NCI-H69 (cell line): ENCODE measurements at regions not wholly inside any gene's neighbourhood (a gene's known extent, or its start where the extent isn't known, plus 50 kb on each side); places are given as distances from the start of the nearest gene placed in this dataset.
A peak's percentile ranks its signal among the peaks of the same experiment; 100 is the strongest.

Experiments
- DNase-seq: peaks from one replicate; lab custom pipeline; 2025; lab: John Stamatoyannopoulos, UW

- no peak for DNase-seq
These were observed 206.3 kb downstream of the UNC5CL start for GRCh38 chr6:40832691-40833090.

DNA sequence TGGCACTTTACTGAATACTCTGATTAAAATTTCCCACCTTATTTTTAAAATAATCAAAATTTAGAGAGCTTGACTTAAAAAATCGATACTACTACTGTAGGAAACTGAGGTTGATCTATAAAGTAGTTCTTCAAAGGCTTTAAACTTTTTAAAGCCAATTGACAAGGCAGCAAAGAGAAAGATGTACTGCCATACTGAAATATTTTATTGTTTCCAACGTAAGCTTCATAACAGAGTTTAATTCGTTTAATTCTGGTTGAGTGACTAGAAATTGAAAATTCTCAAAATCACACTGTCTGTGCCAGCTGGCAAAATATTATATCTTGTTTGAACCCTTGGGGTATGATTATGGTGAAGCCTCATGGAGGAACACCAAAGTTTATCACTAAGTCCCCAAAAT, 207.6 kb downstream of the UNC5CL start:
- DNase-seq, result no peak

GRCh38 chr6:40825102-40825501, 213.9 kb downstream of the UNC5CL start:
- no peak for DNase-seq

DNA sequence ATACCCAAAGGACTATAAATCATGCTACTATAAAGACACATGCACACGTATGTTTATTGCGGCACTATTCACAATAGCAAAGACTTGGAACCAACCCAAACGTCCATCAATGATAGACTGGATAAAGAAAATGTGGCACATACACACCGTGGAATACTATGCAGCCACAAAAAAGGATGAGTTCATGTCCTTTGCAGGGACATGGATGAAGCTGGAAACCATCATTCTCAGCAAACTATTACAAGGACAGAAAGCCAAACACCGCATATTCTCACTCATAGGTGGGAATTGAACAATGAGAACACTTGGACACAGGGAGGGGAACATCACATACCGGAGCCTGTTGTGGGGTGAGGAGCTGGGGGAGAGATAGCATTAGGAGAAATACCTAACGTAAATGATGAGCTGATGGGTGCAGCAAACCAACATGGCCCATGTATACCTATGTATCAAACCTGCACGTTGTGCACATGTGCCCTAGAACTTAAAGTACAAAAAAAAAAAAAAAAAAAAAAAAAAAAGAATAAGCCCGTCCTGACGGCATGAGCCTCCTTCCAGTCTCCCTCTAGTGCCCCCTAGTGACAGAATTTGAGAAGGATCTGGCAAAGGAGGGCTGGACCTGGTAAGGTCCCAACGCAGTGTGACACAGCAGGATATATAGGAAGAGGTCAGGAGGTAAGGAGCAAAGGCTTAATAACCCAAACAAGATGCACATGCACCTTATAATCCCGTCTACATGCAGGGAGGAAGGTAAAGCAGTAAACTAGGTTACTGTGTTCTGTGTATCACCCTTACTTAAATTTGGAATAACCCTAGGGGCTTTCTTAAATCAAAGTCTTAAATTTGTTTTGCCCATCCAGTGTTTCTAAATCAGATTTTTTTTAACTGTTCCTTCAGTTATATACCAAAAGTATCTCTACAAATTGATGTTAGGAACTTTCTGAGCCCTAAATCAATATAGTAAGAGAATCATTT, 214.8 kb downstream of the UNC5CL start:
- peak; percentile 82 for DNase-seq

GRCh38 chr6:40822619-40823018, 216.4 kb downstream of the UNC5CL start:
- peak; percentile 12 for DNase-seq

GRCh38 chr6:40819182-40819834, 219.7 kb downstream of the UNC5CL start:
- no peak for DNase-seq

GRCh38 chr6:40817369-40817768, 221.7 kb downstream of the UNC5CL start:
- DNase-seq, result no peak

GRCh38 chr6:40816601-40817000, 222.4 kb downstream of the UNC5CL start:
- no peak for DNase-seq

GRCh38 chr6:40815731-40816130, 223.3 kb downstream of the UNC5CL start:
- no peak for DNase-seq

DNA sequence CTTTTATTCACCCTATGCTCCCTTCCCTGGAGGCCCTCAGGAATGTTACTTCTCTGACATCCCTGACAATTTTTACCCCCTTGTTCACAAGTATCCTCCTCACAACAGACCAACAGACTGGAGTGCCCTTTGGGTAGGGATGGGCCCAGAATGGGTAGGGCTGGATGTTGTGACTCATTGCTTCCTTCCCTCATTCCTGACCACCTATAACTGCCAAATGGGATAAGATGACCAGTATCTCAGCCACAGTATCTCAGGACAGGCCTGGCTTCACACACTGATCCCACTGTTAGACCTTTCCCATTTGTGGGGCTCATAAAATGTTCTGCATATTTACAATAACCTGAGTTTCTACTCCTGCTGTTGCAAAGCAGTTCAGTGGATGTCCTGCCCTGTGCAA, 223.0 kb upstream of the LRFN2 start:
- DNase-seq, result no peak

DNA sequence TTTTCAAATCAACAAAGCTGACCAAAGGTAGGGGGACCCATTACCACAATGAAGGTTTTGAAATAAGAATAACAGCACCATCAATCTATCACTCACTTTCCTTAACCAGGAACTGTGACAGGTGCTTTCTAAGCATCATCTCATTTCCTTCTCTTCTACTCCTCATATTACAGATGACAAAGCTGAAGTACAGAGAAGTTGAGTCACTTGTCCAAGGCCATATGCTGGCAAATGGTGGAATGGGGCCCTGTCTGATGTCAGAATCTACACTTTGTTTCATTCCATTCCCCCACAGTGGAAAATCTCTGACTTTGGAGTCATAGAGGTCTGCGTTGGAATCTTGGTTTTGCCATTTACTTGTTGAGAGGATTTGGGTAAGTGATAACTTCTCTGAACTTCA, 222.5 kb upstream of the LRFN2 start:
- no peak for DNase-seq

- DNase-seq, result no peak
These were observed 220.3 kb upstream of the LRFN2 start for GRCh38 chr6:40807484-40807883.

DNA sequence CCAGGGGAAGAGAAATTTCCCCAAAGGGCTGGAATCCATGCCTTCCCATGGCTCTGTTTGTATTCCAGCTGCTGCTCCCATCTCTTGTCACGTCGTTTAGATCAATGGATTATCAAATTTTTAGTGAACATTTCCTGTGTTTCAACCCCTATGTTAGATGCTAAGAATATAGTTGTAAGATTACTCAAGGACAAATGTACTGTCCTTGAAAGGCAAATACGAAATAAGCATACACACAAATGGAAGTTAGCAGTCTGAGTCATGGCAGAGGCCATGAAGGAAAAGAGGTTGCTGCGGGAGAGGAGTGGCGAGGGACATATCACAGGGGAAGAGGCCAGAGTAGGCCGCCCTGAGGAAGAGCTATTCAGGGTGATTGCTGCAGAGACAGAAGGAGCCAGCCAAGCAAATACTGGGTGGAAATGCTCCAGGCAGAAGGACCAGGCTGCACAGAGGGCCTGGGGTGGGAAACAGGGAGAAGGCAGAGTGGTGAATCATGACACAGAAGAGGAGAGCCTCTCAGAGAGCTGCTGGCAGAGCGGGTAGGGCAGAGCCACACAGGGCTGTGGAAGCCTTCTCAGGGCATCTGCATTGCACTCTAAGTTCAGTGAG, 219.2 kb upstream of the LRFN2 start:
- DNase-seq, result no peak

GRCh38 chr6:40805336-40805735, 218.2 kb upstream of the LRFN2 start:
- DNase-seq, result no peak

- peak; percentile 29 for DNase-seq
These were observed 217.7 kb upstream of the LRFN2 start for GRCh38 chr6:40804905-40805304.

- DNase-seq, result no peak
These were observed 216.9 kb upstream of the LRFN2 start for GRCh38 chr6:40803897-40804702.

DNA sequence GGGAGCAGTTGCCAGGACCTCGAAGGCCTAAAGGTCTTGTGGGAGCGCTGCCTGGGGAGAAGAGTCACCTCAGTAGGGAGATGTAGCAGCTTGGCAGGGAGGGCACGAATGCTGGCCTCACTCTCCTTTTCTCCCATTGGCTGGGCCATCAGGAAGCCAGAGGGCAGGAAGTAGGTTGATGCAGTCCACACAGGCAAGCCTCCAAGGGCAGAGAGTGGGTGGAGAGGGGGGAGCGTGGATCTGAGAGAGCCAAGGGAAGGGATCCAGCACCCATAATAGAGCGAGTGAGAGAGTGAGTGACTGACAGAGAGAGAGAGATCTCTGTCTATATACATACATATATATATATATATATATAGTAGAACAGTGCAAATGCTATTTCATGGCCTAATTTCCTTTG, 215.3 kb upstream of the LRFN2 start:
- no peak for DNase-seq

DNA sequence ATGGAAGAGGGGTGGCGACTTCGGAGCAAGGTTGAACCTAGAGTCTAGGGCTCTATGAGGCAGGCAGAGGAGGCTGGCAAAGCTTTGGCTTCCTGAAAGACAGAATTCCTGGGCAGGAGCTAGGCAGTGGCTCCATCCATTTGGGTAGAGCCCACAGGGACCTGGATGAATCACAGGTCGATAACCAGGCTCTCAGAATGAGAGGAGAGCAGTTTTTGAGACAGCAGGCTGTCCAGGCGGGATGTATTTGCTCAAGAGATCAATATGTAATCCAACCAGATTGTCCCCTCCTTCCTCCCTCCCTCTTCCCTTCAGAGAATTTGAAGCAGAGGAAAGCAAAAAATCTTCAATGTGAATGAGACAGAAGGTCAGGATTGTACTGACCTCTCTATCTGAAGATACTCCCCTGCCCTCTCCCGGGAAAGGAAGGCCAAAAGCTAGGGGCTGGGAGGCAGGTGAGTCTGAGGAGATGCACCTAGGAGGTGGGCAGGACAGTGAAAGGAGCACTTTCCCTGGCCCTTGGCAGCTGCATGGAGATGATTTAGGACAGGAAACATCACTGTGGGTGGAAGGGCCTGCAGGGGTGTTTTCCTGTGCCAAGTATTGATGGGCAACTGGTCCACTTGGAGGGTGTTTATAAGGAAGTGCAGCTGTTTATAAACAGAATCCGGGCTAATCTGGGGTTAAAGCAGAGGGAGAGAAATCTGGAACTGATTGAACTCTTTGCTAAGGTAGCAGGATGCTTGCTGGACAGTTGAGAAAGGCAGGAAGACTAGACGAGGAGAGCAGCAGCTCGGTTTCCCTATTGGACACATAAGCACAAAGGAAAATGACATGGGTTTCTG, 212.4 kb upstream of the LRFN2 start:
- peak; percentile 31 for DNase-seq

- DNase-seq, result peak; percentile 80
These were observed 211.1 kb upstream of the LRFN2 start for GRCh38 chr6:40798069-40798770.
